Tibial nerve (tissue), 4 donors: ENCODE measurements at regions not wholly inside any gene's neighbourhood (a gene's known extent, or its start where the extent isn't known, plus 50 kb on each side); places are given as distances from the start of the nearest gene placed in this dataset.
"Not testable (repeated sequence)": the region's sequence is repeated elsewhere in the genome, so short reads cannot be mapped to it uniquely, and the experiment has no call there.

Experiments used
- DNase-seq, 2 donors: peaks; one replicate each; pipeline ENCODE4 v3.0.0-alpha.2; 2019; ENCODE audit warnings: low spot score in 2 of 2
- H3K27ac ChIP-seq, 4 donors: fragments of 200-600 bp; sonication (generic) in 3 of 4; one replicate each; pipeline ENCODE4 v1.5.1; 2017 to 2019; ENCODE audit warnings: mild to moderate bottlenecking in 1 of 4
- H3K27me3 ChIP-seq, 2 donors: fragments of 200-600 bp; sonication (generic) in 1 of 2; one replicate each; pipeline versions ENCODE4 v1.5.1 to v1.6.0; 2017 to 2019
- H3K36me3 ChIP-seq, 3 donors: fragments of 200-600 bp; sonication (generic); one replicate each; pipeline ENCODE4 v1.5.1; 2018 to 2019
- H3K4me1 ChIP-seq, 4 donors: fragments of 200-600 bp; sonication (generic) in 3 of 4; one replicate each; pipeline ENCODE4 v1.5.1; 2017 to 2019
- H3K4me3 ChIP-seq, 4 donors: fragments of 200-600 bp; sonication (generic) in 3 of 4; one replicate each; pipeline ENCODE4 v1.5.1; 2017 to 2019; ENCODE audit warnings: mild to moderate bottlenecking in 1 of 4, moderate library complexity in 1 of 4
- H3K9me3 ChIP-seq, 4 donors: fragments of 200-600 bp; sonication (generic) in 3 of 4; one replicate each; pipeline ENCODE4 v1.5.1; 2017 to 2019
- EP300 ChIP-seq, 2 donors: sonication (generic); formaldehyde crosslinking; IDR thresholded peaks; one replicate each; pipeline ENCODE4 v1.6.1; 2017; ENCODE audit warnings: antibody characterized with exemption in 2 of 2, mild to moderate bottlenecking in 1 of 2
- POLR2A ChIP-seq, 2 donors: fragments of 450-650 bp; IDR thresholded peaks; one replicate each; pipeline ENCODE4 v1.6.1; 2017; ENCODE audit warnings: antibody characterized with exemption in 2 of 2, mild to moderate bottlenecking in 2 of 2, moderate library complexity in 2 of 2
- WGBS, 2 donors: methylation state at CpG; one replicate each; pipeline ENCODE4 v1.1.5; 2018; 5-methylcytosine and 5-hydroxymethylcytosine counted together
- TF ChIP-seq, protein P1 (sequence below), 5 experiments: fragments of 200-600 bp in 3 of 5; fragments of 450-650 bp in 2 of 5; sonication (generic) in 3 of 5; IDR thresholded peaks; one replicate each; pipeline ENCODE4 v1.5.1; 2016 to 2019; ENCODE audit warnings: antibody characterized with exemption in 5 of 5, mild to moderate bottlenecking in 3 of 5, moderate library complexity in 2 of 5

GRCh38 chr10:64345856-64346255 is 824.7 kb downstream of the REEP3 start:
- Histone ChIP-seq H3K27me3 (no peaks in the 10 kb centered on the region), H3K4me3 (no peak overlapping the region), H3K36me3 (no peaks in the 10 kb centered on the region), H3K4me1 (no peaks in the 10 kb centered on the region), H3K9me3 (no peaks in the 10 kb centered on the region), H3K27ac (no peak overlapping the region)
- DNase-seq: no peak
- TF ChIP-seq, protein P1, sequence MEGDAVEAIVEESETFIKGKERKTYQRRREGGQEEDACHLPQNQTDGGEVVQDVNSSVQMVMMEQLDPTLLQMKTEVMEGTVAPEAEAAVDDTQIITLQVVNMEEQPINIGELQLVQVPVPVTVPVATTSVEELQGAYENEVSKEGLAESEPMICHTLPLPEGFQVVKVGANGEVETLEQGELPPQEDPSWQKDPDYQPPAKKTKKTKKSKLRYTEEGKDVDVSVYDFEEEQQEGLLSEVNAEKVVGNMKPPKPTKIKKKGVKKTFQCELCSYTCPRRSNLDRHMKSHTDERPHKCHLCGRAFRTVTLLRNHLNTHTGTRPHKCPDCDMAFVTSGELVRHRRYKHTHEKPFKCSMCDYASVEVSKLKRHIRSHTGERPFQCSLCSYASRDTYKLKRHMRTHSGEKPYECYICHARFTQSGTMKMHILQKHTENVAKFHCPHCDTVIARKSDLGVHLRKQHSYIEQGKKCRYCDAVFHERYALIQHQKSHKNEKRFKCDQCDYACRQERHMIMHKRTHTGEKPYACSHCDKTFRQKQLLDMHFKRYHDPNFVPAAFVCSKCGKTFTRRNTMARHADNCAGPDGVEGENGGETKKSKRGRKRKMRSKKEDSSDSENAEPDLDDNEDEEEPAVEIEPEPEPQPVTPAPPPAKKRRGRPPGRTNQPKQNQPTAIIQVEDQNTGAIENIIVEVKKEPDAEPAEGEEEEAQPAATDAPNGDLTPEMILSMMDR (IDR thresholded peaks at IDR 0.05): no peak
- TF ChIP-seq EP300 (IDR thresholded peaks at IDR 0.05): no peak
- TF ChIP-seq POLR2A (IDR thresholded peaks at IDR 0.05): no peak

GRCh38 chr10:64346389-64346788 is 825.2 kb downstream of the REEP3 start:
- Histone ChIP-seq H3K4me1 (no peaks in the 10 kb centered on the region), H3K36me3 (no peaks in the 10 kb centered on the region), H3K27ac (no peak overlapping the region), H3K4me3 (no peak overlapping the region), H3K27me3 (no peaks in the 10 kb centered on the region), H3K9me3 (no peaks in the 10 kb centered on the region)
- no peak for TF ChIP-seq EP300 (IDR thresholded peaks at IDR 0.05)
- no peak for TF ChIP-seq POLR2A (IDR thresholded peaks at IDR 0.05)
- TF ChIP-seq, protein P1 (IDR thresholded peaks at IDR 0.05): no peak
- WGBS, 2 donors: 64 to 66% methylated on average over 5 of the region's 5 CpGs
- DNase-seq: no peak

GRCh38 chr10:64350665-64351064 is 829.5 kb downstream of the REEP3 start:
- Histone ChIP-seq H3K9me3 (no peaks in the 10 kb centered on the region), H3K27me3 (no peaks in the 10 kb centered on the region), H3K36me3 (no peaks in the 10 kb centered on the region), H3K4me1 (no peaks in the 10 kb centered on the region), H3K4me3 (no peak overlapping the region), H3K27ac (no peak overlapping the region)
- 53% methylated on average over 3 of the region's 3 CpGs for WGBS, 2 donors
- DNase-seq: no peak
- TF ChIP-seq EP300 (IDR thresholded peaks at IDR 0.05) (no peak), POLR2A (IDR thresholded peaks at IDR 0.05) (no peak)
- TF ChIP-seq, protein P1 (IDR thresholded peaks at IDR 0.05): no peak

GRCh38 chr10:64358907-64359306 is 837.7 kb downstream of the REEP3 start:
- H3K9me3 ChIP-seq: peaks cover 0 to 6% (median 0%) of the 10 kb centered on the region in 4 donors
- no peak overlapping the region for H3K4me3 ChIP-seq
- no peaks in the 10 kb centered on the region for H3K36me3 ChIP-seq
- H3K4me1 ChIP-seq: no peaks in the 10 kb centered on the region
- H3K27me3 ChIP-seq: no peaks in the 10 kb centered on the region
- WGBS, 2 donors: 53 to 64% methylated on average over 4 of the region's 4 CpGs
- no peak for TF ChIP-seq POLR2A (IDR thresholded peaks at IDR 0.05)
- TF ChIP-seq, protein P1 (IDR thresholded peaks at IDR 0.05): no peak
- DNase-seq: no peak
- H3K27ac ChIP-seq: no peak overlapping the region

GRCh38 chr10:64360240-64360639 is 839.0 kb downstream of the REEP3 start:
- not testable (repeated sequence) for H3K27ac ChIP-seq, H3K27me3 ChIP-seq, H3K4me3 ChIP-seq, H3K36me3 ChIP-seq, DNase-seq, H3K4me1 ChIP-seq, H3K9me3 ChIP-seq
- 77 to 81% methylated on average over 6 of the region's 6 CpGs for WGBS, 2 donors

DNA sequence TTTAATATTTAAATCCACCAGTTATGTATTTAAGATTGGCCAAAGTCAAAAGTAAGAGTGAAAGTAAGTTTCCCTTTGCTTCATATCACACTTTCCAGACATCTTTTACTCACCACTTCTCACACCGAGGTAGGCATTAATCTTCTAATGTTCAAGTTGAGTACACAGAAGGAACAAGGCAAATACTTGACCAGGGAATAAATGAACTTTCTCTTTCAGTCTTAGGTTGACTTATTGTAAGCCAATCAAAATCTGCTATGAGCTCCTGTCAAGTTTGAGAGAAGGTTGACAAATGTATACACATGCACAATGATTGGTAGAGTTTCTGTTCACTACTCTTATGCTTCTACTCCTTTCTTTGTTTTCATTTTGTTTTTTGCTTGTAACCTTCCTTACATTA is 842.5 kb downstream of the REEP3 start:
- Histone ChIP-seq H3K9me3 (peaks cover 0 to 6% (median 0%) of the 10 kb centered on the region in 4 donors), H3K4me3 (no peak overlapping the region), H3K27me3 (no peaks in the 10 kb centered on the region), H3K27ac (no peak overlapping the region), H3K36me3 (no peaks in the 10 kb centered on the region), H3K4me1 (no peaks in the 10 kb centered on the region)
- TF ChIP-seq POLR2A (IDR thresholded peaks at IDR 0.05) (no peak), EP300 (IDR thresholded peaks at IDR 0.05) (no peak)
- TF ChIP-seq, protein P1 (IDR thresholded peaks at IDR 0.05): no peak
- WGBS, 2 donors: 78 to 88% methylated on average over 1 of the region's 1 CpG
- no peak for DNase-seq
